ENCODE measurements at regions not wholly inside any gene's neighbourhood (a gene's known extent, or its start where the extent isn't known, plus 50 kb on each side); places are given as distances from the start of the nearest gene placed in this dataset.
"Not testable (repeated sequence)": the region's sequence is repeated elsewhere in the genome, so short reads cannot be mapped to it uniquely, and the experiment has no call there.

DNA sequence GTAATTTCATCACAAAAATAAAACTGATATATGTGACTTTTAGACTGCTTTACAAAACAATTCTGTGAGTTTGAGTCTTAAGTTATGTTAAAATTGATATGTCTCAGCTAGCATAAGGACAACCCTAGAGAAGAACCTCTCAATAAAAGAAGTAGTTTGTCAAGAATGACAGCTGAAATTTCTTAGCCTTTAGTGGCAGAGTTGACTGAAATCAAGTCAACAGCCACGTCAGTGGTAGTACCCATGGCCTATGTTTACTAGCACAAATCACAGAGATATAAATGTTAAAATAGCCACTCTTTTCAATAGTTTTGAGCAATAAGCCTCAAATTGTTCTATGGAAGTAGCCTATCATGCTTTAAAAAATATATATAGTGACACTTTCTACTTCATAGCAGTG, 138.9 kb upstream of the FERD3L start:
- H3K27me3 Mint-ChIP-seq: no peaks in the 10 kb centered on the region
- no peaks in the 10 kb centered on the region for H3K4me1 Mint-ChIP-seq
- H4K20me1 ChIP-seq (ENCODE audit: control insufficient read depth, insufficient read depth, low read length, poor library complexity, severe bottlenecking): no peaks in the 10 kb centered on the region
- H3K9ac ChIP-seq (ENCODE audit: low read length): no peak overlapping the region
- H3K27me3 ChIP-seq (replicated peaks in 1 of 4; ENCODE audit: control extremely low read depth in 1 of 4, control insufficient read depth in 3 of 4, insufficient read depth in 4 of 4, low read length in 3 of 4): no peaks in the 10 kb centered on the region
- H3K27ac Mint-ChIP-seq: no peak overlapping the region
- no peak overlapping the region for H3K4me3 Mint-ChIP-seq
- TF ChIP-seq EZH2 (IDR thresholded peaks at IDR 0.05; ENCODE audit: borderline replicate concordance, insufficient read depth, low read depth, low read length, poor library complexity, severe bottlenecking): no peak
- TF ChIP-seq, protein P1, sequence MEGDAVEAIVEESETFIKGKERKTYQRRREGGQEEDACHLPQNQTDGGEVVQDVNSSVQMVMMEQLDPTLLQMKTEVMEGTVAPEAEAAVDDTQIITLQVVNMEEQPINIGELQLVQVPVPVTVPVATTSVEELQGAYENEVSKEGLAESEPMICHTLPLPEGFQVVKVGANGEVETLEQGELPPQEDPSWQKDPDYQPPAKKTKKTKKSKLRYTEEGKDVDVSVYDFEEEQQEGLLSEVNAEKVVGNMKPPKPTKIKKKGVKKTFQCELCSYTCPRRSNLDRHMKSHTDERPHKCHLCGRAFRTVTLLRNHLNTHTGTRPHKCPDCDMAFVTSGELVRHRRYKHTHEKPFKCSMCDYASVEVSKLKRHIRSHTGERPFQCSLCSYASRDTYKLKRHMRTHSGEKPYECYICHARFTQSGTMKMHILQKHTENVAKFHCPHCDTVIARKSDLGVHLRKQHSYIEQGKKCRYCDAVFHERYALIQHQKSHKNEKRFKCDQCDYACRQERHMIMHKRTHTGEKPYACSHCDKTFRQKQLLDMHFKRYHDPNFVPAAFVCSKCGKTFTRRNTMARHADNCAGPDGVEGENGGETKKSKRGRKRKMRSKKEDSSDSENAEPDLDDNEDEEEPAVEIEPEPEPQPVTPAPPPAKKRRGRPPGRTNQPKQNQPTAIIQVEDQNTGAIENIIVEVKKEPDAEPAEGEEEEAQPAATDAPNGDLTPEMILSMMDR (IDR thresholded peaks at IDR 0.05): no peak
- H3K4me1 ChIP-seq (ENCODE audit: control insufficient read depth in 2 of 2, insufficient read depth in 2 of 2, low read length in 2 of 2): no peaks in the 10 kb centered on the region
- ChIA-PET POLR2A (no interaction called here), CTCF (no interaction called here)
- no peak overlapping the region for H3K4me2 ChIP-seq (replicated peaks; ENCODE audit: low read depth, low read length, poor library complexity, severe bottlenecking)
- H3K27ac ChIP-seq (ENCODE audit: low read length in 2 of 2): no peak overlapping the region
- no peak overlapping the region for H2AFZ ChIP-seq (ENCODE audit: insufficient read depth, low read depth, low read length, poor library complexity, severe bottlenecking)
- ATAC-seq (ENCODE audit: low read depth) (no peak), DNase-seq (no peak)
- no peaks in the 10 kb centered on the region for H3K36me3 ChIP-seq (replicated peaks in 1 of 2; ENCODE audit: control extremely low read depth in 1 of 2, control insufficient read depth in 1 of 2, extremely low read depth in 1 of 2, insufficient read depth in 2 of 2, low read length in 1 of 2)
- WGBS (ENCODE audit: insufficient coverage): no CpG with 5 or more reads among the region's 1 CpG
- no peak overlapping the region for H3K4me3 ChIP-seq (ENCODE audit: control extremely low read depth in 1 of 5, extremely low read depth in 1 of 5, insufficient read depth in 1 of 5, low read depth in 2 of 5, low read length in 4 of 5)
- H3K9me3 Mint-ChIP-seq (ENCODE audit: insufficient read depth): peaks cover 3% of the 10 kb centered on the region
- H3K79me2 ChIP-seq (ENCODE audit: control insufficient read depth, insufficient read depth, low read length): no peaks in the 10 kb centered on the region
- intact Hi-C loops (cut with micrococcal nuclease): no loop called here
- no peaks in the 10 kb centered on the region for H3K9me3 ChIP-seq (ENCODE audit: control extremely low read depth in 1 of 3, control insufficient read depth in 2 of 3, insufficient read depth in 1 of 3, low read length in 2 of 3)

- H3K9me3 Mint-ChIP-seq (ENCODE audit: insufficient read depth): peaks cover 3% of the 10 kb centered on the region
- POLR2A ChIA-PET: no interaction called here
These were observed 129.8 kb upstream of the FERD3L start for GRCh38 chr7:19275000-19275399.

DNA sequence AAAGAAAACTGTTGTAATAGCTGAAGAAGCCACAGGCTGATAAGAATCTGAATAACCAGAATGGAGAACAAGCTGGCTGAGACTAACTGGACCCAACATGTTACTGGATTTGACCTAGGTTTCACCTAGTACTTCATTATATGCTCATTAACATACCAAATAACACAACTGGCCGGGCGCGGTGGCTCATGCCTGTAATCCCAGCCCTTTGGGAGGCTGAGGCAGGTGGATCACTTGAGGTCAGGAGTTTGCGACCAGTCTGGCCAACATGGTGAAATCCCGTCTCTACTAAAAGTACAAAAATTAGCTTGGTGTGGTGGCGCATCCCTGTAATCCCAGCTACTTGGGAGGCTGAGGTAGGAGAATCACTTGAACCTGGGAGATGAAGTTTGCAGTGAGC, 127.1 kb upstream of the FERD3L start:
- H3K4me3 Mint-ChIP-seq; POLR2A ChIA-PET; H3K27me3 ChIP-seq (replicated peaks in 1 of 4; ENCODE audit: control extremely low read depth in 1 of 4, control insufficient read depth in 3 of 4, insufficient read depth in 4 of 4, low read length in 3 of 4); H3K79me2 ChIP-seq (ENCODE audit: control insufficient read depth, insufficient read depth, low read length); H3K4me2 ChIP-seq (replicated peaks; ENCODE audit: low read depth, low read length, poor library complexity, severe bottlenecking); H3K4me1 ChIP-seq (ENCODE audit: control insufficient read depth in 2 of 2, insufficient read depth in 2 of 2, low read length in 2 of 2); H3K9me3 Mint-ChIP-seq (ENCODE audit: insufficient read depth); H3K36me3 ChIP-seq (replicated peaks in 1 of 2; ENCODE audit: control extremely low read depth in 1 of 2, control insufficient read depth in 1 of 2, extremely low read depth in 1 of 2, insufficient read depth in 2 of 2, low read length in 1 of 2); H3K27me3 Mint-ChIP-seq; DNase-seq; H2AFZ ChIP-seq (ENCODE audit: insufficient read depth, low read depth, low read length, poor library complexity, severe bottlenecking); H3K27ac ChIP-seq (ENCODE audit: low read length in 2 of 2); H3K27ac Mint-ChIP-seq; intact Hi-C loops (cut with micrococcal nuclease); CTCF ChIA-PET; ATAC-seq (ENCODE audit: low read depth); H4K20me1 ChIP-seq (ENCODE audit: control insufficient read depth, insufficient read depth, low read length, poor library complexity, severe bottlenecking); H3K4me3 ChIP-seq (ENCODE audit: control extremely low read depth in 1 of 5, extremely low read depth in 1 of 5, insufficient read depth in 1 of 5, low read depth in 2 of 5, low read length in 4 of 5); H3K9me3 ChIP-seq (ENCODE audit: control extremely low read depth in 1 of 3, control insufficient read depth in 2 of 3, insufficient read depth in 1 of 3, low read length in 2 of 3); H3K9ac ChIP-seq (ENCODE audit: low read length); H3K4me1 Mint-ChIP-seq: not testable (repeated sequence)
- WGBS (ENCODE audit: insufficient coverage): 100% methylated on average over 2 of the region's 6 CpGs

More at GRCh38 chr7:19275000-19275399, 129.8 kb upstream of the FERD3L start:
- no peak overlapping the region for H3K27ac ChIP-seq (ENCODE audit: low read length in 2 of 2)
- Mint-ChIP-seq H3K27me3 (no peaks in the 10 kb centered on the region), H3K4me3 (no peak overlapping the region), H3K4me1 (no peaks in the 10 kb centered on the region), H3K27ac (no peak overlapping the region)
- DNase-seq (no peak), ATAC-seq (ENCODE audit: low read depth) (no peak)
- H4K20me1 ChIP-seq (ENCODE audit: control insufficient read depth, insufficient read depth, low read length, poor library complexity, severe bottlenecking): no peaks in the 10 kb centered on the region
- CTCF ChIA-PET: no interaction called here
- no peak overlapping the region for H2AFZ ChIP-seq (ENCODE audit: insufficient read depth, low read depth, low read length, poor library complexity, severe bottlenecking)
- intact Hi-C loops (cut with micrococcal nuclease): no loop called here
- H3K4me3 ChIP-seq (ENCODE audit: control extremely low read depth in 1 of 5, extremely low read depth in 1 of 5, insufficient read depth in 1 of 5, low read depth in 2 of 5, low read length in 4 of 5): no peak overlapping the region
- no peak overlapping the region for H3K9ac ChIP-seq (ENCODE audit: low read length)
- no peaks in the 10 kb centered on the region for H3K36me3 ChIP-seq (replicated peaks in 1 of 2; ENCODE audit: control extremely low read depth in 1 of 2, control insufficient read depth in 1 of 2, extremely low read depth in 1 of 2, insufficient read depth in 2 of 2, low read length in 1 of 2)
- TF ChIP-seq EZH2 (IDR thresholded peaks at IDR 0.05; ENCODE audit: borderline replicate concordance, insufficient read depth, low read depth, low read length, poor library complexity, severe bottlenecking): no peak
- TF ChIP-seq, protein P1 (IDR thresholded peaks at IDR 0.05): no peak
- no peak overlapping the region for H3K4me2 ChIP-seq (replicated peaks; ENCODE audit: low read depth, low read length, poor library complexity, severe bottlenecking)
- H3K79me2 ChIP-seq (ENCODE audit: control insufficient read depth, insufficient read depth, low read length): no peaks in the 10 kb centered on the region
- H3K27me3 ChIP-seq (replicated peaks in 1 of 4; ENCODE audit: control extremely low read depth in 1 of 4, control insufficient read depth in 3 of 4, insufficient read depth in 4 of 4, low read length in 3 of 4): no peaks in the 10 kb centered on the region
- H3K4me1 ChIP-seq (ENCODE audit: control insufficient read depth in 2 of 2, insufficient read depth in 2 of 2, low read length in 2 of 2): no peaks in the 10 kb centered on the region
- peaks cover 0 to 3% (median 0%) of the 10 kb centered on the region in 3 donors for H3K9me3 ChIP-seq (ENCODE audit: control extremely low read depth in 1 of 3, control insufficient read depth in 2 of 3, insufficient read depth in 1 of 3, low read length in 2 of 3)

Measured in B cell (primary cell).